ENCODE measurements at regions not wholly inside any gene's neighbourhood (a gene's known extent, or its start where the extent isn't known, plus 50 kb on each side); places are given as distances from the start of the nearest gene placed in this dataset.
"Not testable (repeated sequence)": the region's sequence is repeated elsewhere in the genome, so short reads cannot be mapped to it uniquely, and the experiment has no call there.

- H3K4me3 ChIP-seq (ENCODE audit: low read depth, low read length) = no peak overlapping the region
- TF ChIP-seq, protein P1, sequence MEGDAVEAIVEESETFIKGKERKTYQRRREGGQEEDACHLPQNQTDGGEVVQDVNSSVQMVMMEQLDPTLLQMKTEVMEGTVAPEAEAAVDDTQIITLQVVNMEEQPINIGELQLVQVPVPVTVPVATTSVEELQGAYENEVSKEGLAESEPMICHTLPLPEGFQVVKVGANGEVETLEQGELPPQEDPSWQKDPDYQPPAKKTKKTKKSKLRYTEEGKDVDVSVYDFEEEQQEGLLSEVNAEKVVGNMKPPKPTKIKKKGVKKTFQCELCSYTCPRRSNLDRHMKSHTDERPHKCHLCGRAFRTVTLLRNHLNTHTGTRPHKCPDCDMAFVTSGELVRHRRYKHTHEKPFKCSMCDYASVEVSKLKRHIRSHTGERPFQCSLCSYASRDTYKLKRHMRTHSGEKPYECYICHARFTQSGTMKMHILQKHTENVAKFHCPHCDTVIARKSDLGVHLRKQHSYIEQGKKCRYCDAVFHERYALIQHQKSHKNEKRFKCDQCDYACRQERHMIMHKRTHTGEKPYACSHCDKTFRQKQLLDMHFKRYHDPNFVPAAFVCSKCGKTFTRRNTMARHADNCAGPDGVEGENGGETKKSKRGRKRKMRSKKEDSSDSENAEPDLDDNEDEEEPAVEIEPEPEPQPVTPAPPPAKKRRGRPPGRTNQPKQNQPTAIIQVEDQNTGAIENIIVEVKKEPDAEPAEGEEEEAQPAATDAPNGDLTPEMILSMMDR (IDR thresholded peaks at IDR 0.05; ENCODE audit: insufficient read depth, low read depth, low read length) = no peak
These were observed 335.7 kb upstream of the PHF14 start for GRCh38 chr7:10637991-10638390.

GRCh38 chr7:10643545-10643944 is 330.1 kb upstream of the PHF14 start:
- TF ChIP-seq, protein P1 (IDR thresholded peaks at IDR 0.05; ENCODE audit: insufficient read depth, low read depth, low read length) = no peak
- no peak overlapping the region for H3K4me3 ChIP-seq (ENCODE audit: low read depth, low read length)
- no peak for DNase-seq (ENCODE audit: low read depth)

More at GRCh38 chr7:10637991-10638390, 335.7 kb upstream of the PHF14 start:
- DNase-seq (ENCODE audit: low read depth) = no peak

- DNase-seq (ENCODE audit: low read depth) = no peak
- TF ChIP-seq, protein P1 (IDR thresholded peaks at IDR 0.05; ENCODE audit: insufficient read depth, low read depth, low read length) = no peak
- no peak overlapping the region for H3K4me3 ChIP-seq (ENCODE audit: low read depth, low read length)
These were observed 328.8 kb upstream of the PHF14 start for GRCh38 chr7:10644849-10645248.

GRCh38 chr7:10646194-10646593 is 327.5 kb upstream of the PHF14 start:
- DNase-seq (ENCODE audit: low read depth) = no peak
- no peak overlapping the region for H3K4me3 ChIP-seq (ENCODE audit: low read depth, low read length)
- TF ChIP-seq, protein P1 (IDR thresholded peaks at IDR 0.05; ENCODE audit: insufficient read depth, low read depth, low read length) = no peak

- no peak overlapping the region for H3K4me3 ChIP-seq (ENCODE audit: low read depth, low read length)
- TF ChIP-seq, protein P1 (IDR thresholded peaks at IDR 0.05; ENCODE audit: insufficient read depth, low read depth, low read length) = no peak
- no peak for DNase-seq (ENCODE audit: low read depth)
These were observed 325.4 kb upstream of the PHF14 start for GRCh38 chr7:10648289-10648688.

DNA sequence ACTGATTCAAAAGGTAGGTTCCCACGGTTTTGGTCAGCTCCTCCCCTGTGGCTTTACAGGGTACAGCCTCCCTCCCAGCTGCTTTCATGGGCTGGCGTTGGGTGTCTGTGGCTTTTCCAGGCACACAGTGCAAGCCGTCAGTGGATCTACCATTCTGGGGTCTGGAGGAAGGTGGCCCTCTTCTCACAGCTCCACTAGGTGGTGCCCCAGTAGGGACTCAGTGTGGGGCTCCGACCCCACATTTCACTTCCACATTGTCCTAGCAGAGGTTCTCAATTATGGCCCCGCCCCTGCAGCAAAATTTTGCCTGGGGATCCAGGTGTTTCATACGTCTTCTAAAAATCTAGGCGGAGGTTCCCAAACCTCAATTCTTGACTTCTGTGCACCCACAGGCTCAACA is 324.6 kb upstream of the PHF14 start:
- DNase-seq (ENCODE audit: low read depth); H3K4me3 ChIP-seq (ENCODE audit: low read depth, low read length): not testable (repeated sequence)

GRCh38 chr7:10655031-10655430 is 318.6 kb upstream of the PHF14 start:
- H3K4me3 ChIP-seq (ENCODE audit: low read depth, low read length) = no peak overlapping the region
- DNase-seq (ENCODE audit: low read depth) = no peak
- TF ChIP-seq, protein P1 (IDR thresholded peaks at IDR 0.05; ENCODE audit: insufficient read depth, low read depth, low read length) = no peak
